ENCODE measurements at regions not wholly inside any gene's neighbourhood (a gene's known extent, or its start where the extent isn't known, plus 50 kb on each side); places are given as distances from the start of the nearest gene placed in this dataset.

DNA sequence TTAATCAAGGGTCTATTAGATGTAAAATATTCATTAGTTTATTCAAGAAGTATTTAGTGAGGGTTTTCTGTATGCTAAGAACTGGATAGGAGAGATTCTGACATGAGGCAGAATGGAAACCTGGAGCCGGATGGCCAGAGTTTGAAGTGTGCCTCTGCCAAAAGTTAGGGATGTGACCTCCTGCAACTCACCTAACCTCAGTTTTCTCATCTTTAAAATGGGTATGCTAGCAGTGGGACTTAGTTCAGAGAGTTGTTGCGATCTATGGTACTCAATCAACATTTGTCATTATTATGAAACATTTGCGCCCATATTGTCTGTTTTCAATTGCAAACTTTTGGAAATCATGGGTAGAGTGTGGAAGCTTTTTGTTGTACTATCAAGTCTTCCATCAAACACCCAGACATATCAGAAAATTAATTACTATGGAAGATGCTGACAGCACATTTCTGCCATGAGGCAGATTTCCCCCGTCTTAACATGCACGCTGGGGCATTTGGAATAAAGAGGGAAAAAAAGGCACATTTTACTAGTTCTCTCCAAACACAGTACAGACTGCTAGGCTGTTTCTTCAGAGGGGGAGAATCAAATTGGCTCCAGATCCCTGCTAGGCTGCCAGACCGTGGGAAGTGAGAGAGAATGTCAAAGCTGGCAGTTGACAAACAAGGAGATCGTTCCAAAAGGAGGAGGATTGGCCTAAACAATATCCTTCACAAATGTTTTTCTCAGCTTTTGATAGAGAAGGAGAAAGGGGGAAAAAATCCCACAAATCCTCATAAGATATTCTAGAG lies 205.3 kb upstream of the TSHZ2 start (continued):
- TF ChIP-seq, protein P1, sequence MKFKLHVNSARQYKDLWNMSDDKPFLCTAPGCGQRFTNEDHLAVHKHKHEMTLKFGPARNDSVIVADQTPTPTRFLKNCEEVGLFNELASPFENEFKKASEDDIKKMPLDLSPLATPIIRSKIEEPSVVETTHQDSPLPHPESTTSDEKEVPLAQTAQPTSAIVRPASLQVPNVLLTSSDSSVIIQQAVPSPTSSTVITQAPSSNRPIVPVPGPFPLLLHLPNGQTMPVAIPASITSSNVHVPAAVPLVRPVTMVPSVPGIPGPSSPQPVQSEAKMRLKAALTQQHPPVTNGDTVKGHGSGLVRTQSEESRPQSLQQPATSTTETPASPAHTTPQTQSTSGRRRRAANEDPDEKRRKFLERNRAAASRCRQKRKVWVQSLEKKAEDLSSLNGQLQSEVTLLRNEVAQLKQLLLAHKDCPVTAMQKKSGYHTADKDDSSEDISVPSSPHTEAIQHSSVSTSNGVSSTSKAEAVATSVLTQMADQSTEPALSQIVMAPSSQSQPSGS (IDR thresholded peaks at IDR 0.05; ENCODE audit: low read length), result no peak
- no peak for TF ChIP-seq CREB1 (IDR thresholded peaks at IDR 0.05)
- TF ChIP-seq CEBPB (IDR thresholded peaks at IDR 0.05; ENCODE audit: low read depth, low read length), result no peak
- no peak for TF ChIP-seq SAP30 (IDR thresholded peaks at IDR 0.05; ENCODE audit: insufficient read depth, insufficient replicate concordance, low read length)
- no peak for TF ChIP-seq EZH2 (IDR thresholded peaks at IDR 0.05; ENCODE audit: low read depth, low read length, severe bottlenecking)
- TF ChIP-seq BCL11A (IDR thresholded peaks at IDR 0.05; ENCODE audit: low read depth in 2 of 2, low read length in 2 of 2), result no peak
- no peak for TF ChIP-seq JUN (IDR thresholded peaks at IDR 0.05; ENCODE audit: low read depth, low read length)
- no peak for TF ChIP-seq EP300 (IDR thresholded peaks at IDR 0.05; ENCODE audit: borderline replicate concordance in 1 of 2, low read depth in 2 of 2, low read length in 2 of 2)
- TF ChIP-seq RFX5 (IDR thresholded peaks at IDR 0.05; ENCODE audit: borderline replicate concordance, low read depth, low read length), result no peak

Measured in H1 (cell line).